ENCODE measurements at regions not wholly inside any gene's neighbourhood (a gene's known extent, or its start where the extent isn't known, plus 50 kb on each side); places are given as distances from the start of the nearest gene placed in this dataset.

DNA sequence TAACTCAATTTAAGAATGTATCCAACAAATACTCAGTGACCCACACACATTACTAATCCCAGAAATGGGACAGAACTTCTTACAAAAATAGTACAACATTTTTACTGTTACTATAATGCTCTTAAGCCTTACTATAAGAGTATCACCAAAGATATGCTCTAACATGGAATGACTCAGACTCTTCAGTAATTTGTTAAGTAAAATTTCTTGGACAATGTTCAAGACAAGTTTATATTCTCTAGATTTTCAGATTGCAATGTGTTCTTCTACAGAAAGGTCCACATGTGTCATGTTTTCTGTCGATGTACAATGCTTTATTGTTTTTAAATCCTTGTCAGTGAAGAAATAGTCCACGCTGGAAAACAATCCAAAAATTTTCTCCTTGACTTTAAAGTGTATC, 66.3 kb upstream of the RFXAP start:
- TF ChIP-seq, protein P1, sequence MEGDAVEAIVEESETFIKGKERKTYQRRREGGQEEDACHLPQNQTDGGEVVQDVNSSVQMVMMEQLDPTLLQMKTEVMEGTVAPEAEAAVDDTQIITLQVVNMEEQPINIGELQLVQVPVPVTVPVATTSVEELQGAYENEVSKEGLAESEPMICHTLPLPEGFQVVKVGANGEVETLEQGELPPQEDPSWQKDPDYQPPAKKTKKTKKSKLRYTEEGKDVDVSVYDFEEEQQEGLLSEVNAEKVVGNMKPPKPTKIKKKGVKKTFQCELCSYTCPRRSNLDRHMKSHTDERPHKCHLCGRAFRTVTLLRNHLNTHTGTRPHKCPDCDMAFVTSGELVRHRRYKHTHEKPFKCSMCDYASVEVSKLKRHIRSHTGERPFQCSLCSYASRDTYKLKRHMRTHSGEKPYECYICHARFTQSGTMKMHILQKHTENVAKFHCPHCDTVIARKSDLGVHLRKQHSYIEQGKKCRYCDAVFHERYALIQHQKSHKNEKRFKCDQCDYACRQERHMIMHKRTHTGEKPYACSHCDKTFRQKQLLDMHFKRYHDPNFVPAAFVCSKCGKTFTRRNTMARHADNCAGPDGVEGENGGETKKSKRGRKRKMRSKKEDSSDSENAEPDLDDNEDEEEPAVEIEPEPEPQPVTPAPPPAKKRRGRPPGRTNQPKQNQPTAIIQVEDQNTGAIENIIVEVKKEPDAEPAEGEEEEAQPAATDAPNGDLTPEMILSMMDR (conservative IDR thresholded peaks at IDR 0.05 in 1 of 2, IDR thresholded peaks at IDR 0.05 in 1 of 2; ENCODE audit: low read depth in 1 of 2, low read length in 2 of 2) = no peak
- TF ChIP-seq EZH2 (IDR thresholded peaks at IDR 0.05; ENCODE audit: low read length, missing control alignments) = no peak
